ENCODE measurements at regions not wholly inside any gene's neighbourhood (a gene's known extent, or its start where the extent isn't known, plus 50 kb on each side); places are given as distances from the start of the nearest gene placed in this dataset.

DNA sequence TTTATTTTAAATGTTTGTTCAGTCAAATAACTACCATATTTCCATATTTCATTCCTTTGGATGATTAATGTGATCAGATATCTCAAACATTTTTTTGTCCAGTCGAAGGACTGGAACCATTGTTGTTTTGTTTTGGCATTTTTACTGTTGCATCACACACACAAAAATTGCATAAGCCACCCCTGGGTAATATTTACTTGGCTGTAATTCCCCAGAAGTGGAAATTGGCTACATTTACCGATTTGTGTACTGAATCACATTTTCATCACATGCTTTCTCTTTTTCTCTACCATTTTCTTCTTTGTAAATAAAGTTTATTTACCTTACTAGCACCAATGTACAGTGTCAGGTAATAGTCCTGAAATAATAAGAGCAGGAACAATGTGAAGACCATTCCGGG, 1729.7 kb upstream of the WWC1 start:
- H3K9me3 ChIP-seq (ENCODE audit: low read depth), result no peaks in the 10 kb centered on the region
- H3K27me3 ChIP-seq, result no peaks in the 10 kb centered on the region
- no peak for TF ChIP-seq EZH2 (IDR thresholded peaks at IDR 0.05; ENCODE audit: borderline replicate concordance)
- no peak for TF ChIP-seq EZH2phosphoT487 (IDR thresholded peaks at IDR 0.05; ENCODE audit: low read depth, severe bottlenecking, unreplicated experiment)
- TF ChIP-seq, protein P1, sequence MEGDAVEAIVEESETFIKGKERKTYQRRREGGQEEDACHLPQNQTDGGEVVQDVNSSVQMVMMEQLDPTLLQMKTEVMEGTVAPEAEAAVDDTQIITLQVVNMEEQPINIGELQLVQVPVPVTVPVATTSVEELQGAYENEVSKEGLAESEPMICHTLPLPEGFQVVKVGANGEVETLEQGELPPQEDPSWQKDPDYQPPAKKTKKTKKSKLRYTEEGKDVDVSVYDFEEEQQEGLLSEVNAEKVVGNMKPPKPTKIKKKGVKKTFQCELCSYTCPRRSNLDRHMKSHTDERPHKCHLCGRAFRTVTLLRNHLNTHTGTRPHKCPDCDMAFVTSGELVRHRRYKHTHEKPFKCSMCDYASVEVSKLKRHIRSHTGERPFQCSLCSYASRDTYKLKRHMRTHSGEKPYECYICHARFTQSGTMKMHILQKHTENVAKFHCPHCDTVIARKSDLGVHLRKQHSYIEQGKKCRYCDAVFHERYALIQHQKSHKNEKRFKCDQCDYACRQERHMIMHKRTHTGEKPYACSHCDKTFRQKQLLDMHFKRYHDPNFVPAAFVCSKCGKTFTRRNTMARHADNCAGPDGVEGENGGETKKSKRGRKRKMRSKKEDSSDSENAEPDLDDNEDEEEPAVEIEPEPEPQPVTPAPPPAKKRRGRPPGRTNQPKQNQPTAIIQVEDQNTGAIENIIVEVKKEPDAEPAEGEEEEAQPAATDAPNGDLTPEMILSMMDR (IDR thresholded peaks at IDR 0.05; ENCODE audit: poor library complexity), result no peak
- WGBS (ENCODE audit: low lambda C conversion rate, missing lambda C conversion rate), result 86% methylated on average over 3 of the region's 3 CpGs
- H3K27ac ChIP-seq, result no peak overlapping the region
- no peaks in the 10 kb centered on the region for H3K9me2 ChIP-seq (replicated peaks; ENCODE audit: insufficient read depth)
- no peak overlapping the region for H2AFZ ChIP-seq
- H3K4me3 ChIP-seq, result no peak overlapping the region
- no peaks in the 10 kb centered on the region for H4K20me1 ChIP-seq (ENCODE audit: insufficient read depth, poor library complexity, severe bottlenecking)
- no peak overlapping the region for H3K4me2 ChIP-seq
- H3K79me2 ChIP-seq, result no peaks in the 10 kb centered on the region
- H3K4me1 ChIP-seq (ENCODE audit: insufficient read depth), result no peaks in the 10 kb centered on the region
- H3K36me3 ChIP-seq (replicated peaks; ENCODE audit: insufficient read depth, low read depth), result no peaks in the 10 kb centered on the region
- DNase-seq (ENCODE audit: low spot score), result no peak

DNA sequence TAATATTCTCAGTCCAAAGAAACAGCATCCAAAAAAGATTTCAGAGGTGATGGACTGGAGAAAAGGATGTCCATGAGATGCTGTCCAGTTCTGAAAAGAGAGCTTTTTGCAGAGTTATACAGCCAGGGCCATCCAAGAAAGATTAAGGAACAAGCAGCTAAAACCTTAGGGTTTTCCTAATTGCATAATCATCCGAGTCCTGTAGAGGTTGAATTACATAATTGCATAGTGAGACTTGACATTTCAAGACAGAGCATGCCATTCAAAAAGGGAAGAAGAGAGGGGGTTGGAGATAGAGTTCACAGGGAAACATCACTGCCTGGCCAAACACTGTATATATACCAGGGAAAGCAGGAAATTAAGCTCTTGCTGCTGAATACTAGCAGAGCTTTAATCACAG, 1729.2 kb upstream of the WWC1 start:
- no peak overlapping the region for H3K27ac ChIP-seq
- DNase-seq (ENCODE audit: low spot score), result no peak
- no peaks in the 10 kb centered on the region for H3K9me2 ChIP-seq (replicated peaks; ENCODE audit: insufficient read depth)
- H3K4me3 ChIP-seq, result no peak overlapping the region
- H3K4me1 ChIP-seq (ENCODE audit: insufficient read depth), result no peaks in the 10 kb centered on the region
- WGBS (ENCODE audit: low lambda C conversion rate, missing lambda C conversion rate), result 27% methylated on average over 1 of the region's 1 CpG
- no peak overlapping the region for H2AFZ ChIP-seq
- TF ChIP-seq EZH2phosphoT487 (IDR thresholded peaks at IDR 0.05; ENCODE audit: low read depth, severe bottlenecking, unreplicated experiment) (no peak), EZH2 (IDR thresholded peaks at IDR 0.05; ENCODE audit: borderline replicate concordance) (no peak)
- TF ChIP-seq, protein P1 (IDR thresholded peaks at IDR 0.05; ENCODE audit: poor library complexity), result no peak
- H4K20me1 ChIP-seq (ENCODE audit: insufficient read depth, poor library complexity, severe bottlenecking), result no peaks in the 10 kb centered on the region
- H3K27me3 ChIP-seq, result no peaks in the 10 kb centered on the region
- H3K36me3 ChIP-seq (replicated peaks; ENCODE audit: insufficient read depth, low read depth), result no peaks in the 10 kb centered on the region
- no peak overlapping the region for H3K4me2 ChIP-seq
- no peaks in the 10 kb centered on the region for H3K79me2 ChIP-seq
- H3K9me3 ChIP-seq (ENCODE audit: low read depth), result no peaks in the 10 kb centered on the region

DNA sequence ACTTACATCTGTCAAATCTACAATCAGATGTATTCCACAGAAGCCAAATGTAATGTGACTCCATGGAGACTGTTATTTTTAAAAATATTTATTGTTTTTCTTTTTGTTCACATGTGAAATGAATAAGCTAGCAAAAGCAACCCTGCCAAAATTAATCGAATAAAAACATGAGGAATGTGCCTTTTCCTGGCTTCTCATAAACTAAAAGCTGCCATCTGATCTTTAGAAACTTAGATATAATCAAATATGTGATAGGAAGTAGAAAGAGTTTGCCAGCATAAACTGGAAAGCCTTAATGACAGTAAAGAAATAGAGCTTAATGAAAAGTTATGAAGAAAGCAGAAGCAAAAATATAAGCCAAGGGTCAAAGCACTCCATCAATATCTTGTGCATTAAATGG, 1724.7 kb upstream of the WWC1 start:
- no peak overlapping the region for H3K4me2 ChIP-seq
- no peak overlapping the region for H2AFZ ChIP-seq
- 75% methylated on average over 1 of the region's 1 CpG for WGBS (ENCODE audit: low lambda C conversion rate, missing lambda C conversion rate)
- no peaks in the 10 kb centered on the region for H3K36me3 ChIP-seq (replicated peaks; ENCODE audit: insufficient read depth, low read depth)
- TF ChIP-seq EZH2 (IDR thresholded peaks at IDR 0.05; ENCODE audit: borderline replicate concordance) (no peak), EZH2phosphoT487 (IDR thresholded peaks at IDR 0.05; ENCODE audit: low read depth, severe bottlenecking, unreplicated experiment) (no peak)
- TF ChIP-seq, protein P1 (IDR thresholded peaks at IDR 0.05; ENCODE audit: poor library complexity), result no peak
- DNase-seq (ENCODE audit: low spot score), result no peak
- H3K27ac ChIP-seq, result no peak overlapping the region
- H4K20me1 ChIP-seq (ENCODE audit: insufficient read depth, poor library complexity, severe bottlenecking), result no peaks in the 10 kb centered on the region
- H3K4me1 ChIP-seq (ENCODE audit: insufficient read depth), result no peaks in the 10 kb centered on the region
- no peaks in the 10 kb centered on the region for H3K79me2 ChIP-seq
- no peaks in the 10 kb centered on the region for H3K27me3 ChIP-seq
- no peaks in the 10 kb centered on the region for H3K9me2 ChIP-seq (replicated peaks; ENCODE audit: insufficient read depth)
- H3K4me3 ChIP-seq, result no peak overlapping the region
- no peaks in the 10 kb centered on the region for H3K9me3 ChIP-seq (ENCODE audit: low read depth)

DNA sequence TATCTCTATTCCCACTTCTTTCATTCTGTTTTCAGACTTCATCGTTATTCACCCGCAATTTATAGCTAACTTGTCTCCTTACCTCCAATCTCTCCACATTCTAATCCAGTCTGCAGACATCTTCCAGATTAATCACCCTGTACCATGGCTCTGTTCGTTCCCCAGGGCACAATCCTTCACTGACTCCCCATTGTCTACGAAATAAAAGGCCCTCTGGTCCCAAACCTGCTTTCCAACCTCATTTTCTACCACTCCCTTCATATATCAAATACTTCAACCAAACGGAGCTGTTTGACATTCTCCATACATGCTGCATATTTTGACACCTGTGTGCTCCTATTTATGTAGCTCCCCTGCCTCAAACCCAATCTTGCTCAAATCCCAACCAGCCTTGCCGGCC, 1720.6 kb upstream of the WWC1 start:
- no peak overlapping the region for H2AFZ ChIP-seq
- no peaks in the 10 kb centered on the region for H3K9me3 ChIP-seq (ENCODE audit: low read depth)
- no peak for DNase-seq (ENCODE audit: low spot score)

More for the DNA sequence above, 1720.6 kb upstream of the WWC1 start:
- no peaks in the 10 kb centered on the region for H3K36me3 ChIP-seq (replicated peaks; ENCODE audit: insufficient read depth, low read depth)
- H3K9me2 ChIP-seq (replicated peaks; ENCODE audit: insufficient read depth), result no peaks in the 10 kb centered on the region
- H3K27me3 ChIP-seq, result no peaks in the 10 kb centered on the region
- 67% methylated on average over 6 of the region's 6 CpGs for WGBS (ENCODE audit: low lambda C conversion rate, missing lambda C conversion rate)
- no peak overlapping the region for H3K4me3 ChIP-seq
- TF ChIP-seq EZH2 (IDR thresholded peaks at IDR 0.05; ENCODE audit: borderline replicate concordance) (no peak), EZH2phosphoT487 (IDR thresholded peaks at IDR 0.05; ENCODE audit: low read depth, severe bottlenecking, unreplicated experiment) (no peak)
- TF ChIP-seq, protein P1 (IDR thresholded peaks at IDR 0.05; ENCODE audit: poor library complexity), result no peak
- no peak overlapping the region for H3K4me2 ChIP-seq
- H4K20me1 ChIP-seq (ENCODE audit: insufficient read depth, poor library complexity, severe bottlenecking), result no peaks in the 10 kb centered on the region
- H3K4me1 ChIP-seq (ENCODE audit: insufficient read depth), result no peaks in the 10 kb centered on the region
- H3K27ac ChIP-seq, result no peak overlapping the region
- no peaks in the 10 kb centered on the region for H3K79me2 ChIP-seq

Measured in hepatocyte (in vitro differentiated cells).